ENCODE measurements at regions not wholly inside any gene's neighbourhood (a gene's known extent, or its start where the extent isn't known, plus 50 kb on each side); places are given as distances from the start of the nearest gene placed in this dataset.

- Histone ChIP-seq H3K36me3 (ENCODE audit: control insufficient read depth, insufficient read depth, low read length) (no peaks in the 10 kb centered on the region), H3K27me3 (ENCODE audit: control insufficient read depth, insufficient read depth, low read length) (no peaks in the 10 kb centered on the region), H3K27ac (ENCODE audit: low read length) (no peak overlapping the region), H3K9me3 (ENCODE audit: control insufficient read depth, insufficient read depth, low read length) (no peaks in the 10 kb centered on the region), H3K4me1 (ENCODE audit: control insufficient read depth, insufficient read depth, low read length) (peaks cover 9% of the 10 kb centered on the region), H3K4me3 (ENCODE audit: low read length) (no peak overlapping the region)
- WGBS (ENCODE audit: insufficient coverage, insufficient read length): no CpG with 5 or more reads among the region's 11 CpGs
- DNase-seq (ENCODE audit: low read depth, low spot score): no peak
These were observed 88.8 kb upstream of the SEPTIN5 start for GRCh38 chr22:19625331-19626041.

- Histone ChIP-seq H3K27me3 (ENCODE audit: control insufficient read depth, insufficient read depth, low read length) (no peaks in the 10 kb centered on the region), H3K4me1 (ENCODE audit: control insufficient read depth, insufficient read depth, low read length) (peaks cover 9% of the 10 kb centered on the region), H3K4me3 (ENCODE audit: low read length) (no peak overlapping the region), H3K27ac (ENCODE audit: low read length) (no peak overlapping the region), H3K9me3 (ENCODE audit: control insufficient read depth, insufficient read depth, low read length) (no peaks in the 10 kb centered on the region), H3K36me3 (ENCODE audit: control insufficient read depth, insufficient read depth, low read length) (no peaks in the 10 kb centered on the region)
- no CpG with 5 or more reads among the region's 7 CpGs for WGBS (ENCODE audit: insufficient coverage, insufficient read length)
- DNase-seq (ENCODE audit: low read depth, low spot score): no peak
These were observed 88.2 kb upstream of the SEPTIN5 start for GRCh38 chr22:19626042-19626587.

GRCh38 chr22:19626666-19627065, 87.6 kb upstream of the SEPTIN5 start:
- H3K27me3 ChIP-seq (ENCODE audit: control insufficient read depth, insufficient read depth, low read length): no peaks in the 10 kb centered on the region
- DNase-seq (ENCODE audit: low read depth, low spot score): no peak

GRCh38 chr22:19628038-19628776, 86.1 kb upstream of the SEPTIN5 start:
- Histone ChIP-seq H3K4me1 (ENCODE audit: control insufficient read depth, insufficient read depth, low read length) (peaks cover 4% of the 10 kb centered on the region), H3K36me3 (ENCODE audit: control insufficient read depth, insufficient read depth, low read length) (no peaks in the 10 kb centered on the region), H3K27me3 (ENCODE audit: control insufficient read depth, insufficient read depth, low read length) (no peaks in the 10 kb centered on the region), H3K27ac (ENCODE audit: low read length) (no peak overlapping the region), H3K4me3 (ENCODE audit: low read length) (no peak overlapping the region), H3K9me3 (ENCODE audit: control insufficient read depth, insufficient read depth, low read length) (no peaks in the 10 kb centered on the region)
- DNase-seq (ENCODE audit: low read depth, low spot score): no peak
- no CpG with 5 or more reads among the region's 11 CpGs for WGBS (ENCODE audit: insufficient coverage, insufficient read length)

More at GRCh38 chr22:19626666-19627065, 87.6 kb upstream of the SEPTIN5 start:
- H3K27ac ChIP-seq (ENCODE audit: low read length): no peak overlapping the region
- no peak overlapping the region for H3K4me3 ChIP-seq (ENCODE audit: low read length)
- H3K4me1 ChIP-seq (ENCODE audit: control insufficient read depth, insufficient read depth, low read length): peaks cover 9% of the 10 kb centered on the region
- no peaks in the 10 kb centered on the region for H3K9me3 ChIP-seq (ENCODE audit: control insufficient read depth, insufficient read depth, low read length)
- WGBS (ENCODE audit: insufficient coverage, insufficient read length): no CpG with 5 or more reads among the region's 4 CpGs
- no peaks in the 10 kb centered on the region for H3K36me3 ChIP-seq (ENCODE audit: control insufficient read depth, insufficient read depth, low read length)

GRCh38 chr22:19629331-19629719, 85.0 kb upstream of the SEPTIN5 start:
- Histone ChIP-seq H3K27me3 (ENCODE audit: control insufficient read depth, insufficient read depth, low read length) (no peaks in the 10 kb centered on the region), H3K9me3 (ENCODE audit: control insufficient read depth, insufficient read depth, low read length) (no peaks in the 10 kb centered on the region), H3K4me3 (ENCODE audit: low read length) (no peak overlapping the region), H3K36me3 (ENCODE audit: control insufficient read depth, insufficient read depth, low read length) (no peaks in the 10 kb centered on the region), H3K4me1 (ENCODE audit: control insufficient read depth, insufficient read depth, low read length) (peaks cover 4% of the 10 kb centered on the region), H3K27ac (ENCODE audit: low read length) (no peak overlapping the region)
- no peak for DNase-seq (ENCODE audit: low read depth, low spot score)
- no CpG with 5 or more reads among the region's 12 CpGs for WGBS (ENCODE audit: insufficient coverage, insufficient read length)

- Histone ChIP-seq H3K36me3 (ENCODE audit: control insufficient read depth, insufficient read depth, low read length) (no peaks in the 10 kb centered on the region), H3K27me3 (ENCODE audit: control insufficient read depth, insufficient read depth, low read length) (no peaks in the 10 kb centered on the region), H3K27ac (ENCODE audit: low read length) (no peak overlapping the region), H3K4me1 (ENCODE audit: control insufficient read depth, insufficient read depth, low read length) (peaks cover 4% of the 10 kb centered on the region), H3K9me3 (ENCODE audit: control insufficient read depth, insufficient read depth, low read length) (no peaks in the 10 kb centered on the region), H3K4me3 (ENCODE audit: low read length) (no peak overlapping the region)
- WGBS (ENCODE audit: insufficient coverage, insufficient read length): no CpG with 5 or more reads among the region's 13 CpGs
- DNase-seq (ENCODE audit: low read depth, low spot score): no peak
These were observed 84.4 kb upstream of the SEPTIN5 start for GRCh38 chr22:19629720-19630419.

- Histone ChIP-seq H3K4me3 (ENCODE audit: low read length) (no peak overlapping the region), H3K27ac (ENCODE audit: low read length) (no peak overlapping the region), H3K36me3 (ENCODE audit: control insufficient read depth, insufficient read depth, low read length) (no peaks in the 10 kb centered on the region), H3K9me3 (ENCODE audit: control insufficient read depth, insufficient read depth, low read length) (no peaks in the 10 kb centered on the region), H3K4me1 (ENCODE audit: control insufficient read depth, insufficient read depth, low read length) (peaks cover 4% of the 10 kb centered on the region), H3K27me3 (ENCODE audit: control insufficient read depth, insufficient read depth, low read length) (no peaks in the 10 kb centered on the region)
- no CpG with 5 or more reads among the region's 5 CpGs for WGBS (ENCODE audit: insufficient coverage, insufficient read length)
- DNase-seq (ENCODE audit: low read depth, low spot score): no peak
These were observed 83.7 kb upstream of the SEPTIN5 start for GRCh38 chr22:19630614-19631013.

GRCh38 chr22:19631899-19632667, 82.2 kb upstream of the SEPTIN5 start:
- no peaks in the 10 kb centered on the region for H3K27me3 ChIP-seq (ENCODE audit: control insufficient read depth, insufficient read depth, low read length)
- no peak overlapping the region for H3K27ac ChIP-seq (ENCODE audit: low read length)
- no peak overlapping the region for H3K4me3 ChIP-seq (ENCODE audit: low read length)
- no CpG with 5 or more reads among the region's 19 CpGs for WGBS (ENCODE audit: insufficient coverage, insufficient read length)
- DNase-seq (ENCODE audit: low read depth, low spot score): no peak
- H3K9me3 ChIP-seq (ENCODE audit: control insufficient read depth, insufficient read depth, low read length): no peaks in the 10 kb centered on the region
- H3K36me3 ChIP-seq (ENCODE audit: control insufficient read depth, insufficient read depth, low read length): no peaks in the 10 kb centered on the region
- peaks cover 4% of the 10 kb centered on the region for H3K4me1 ChIP-seq (ENCODE audit: control insufficient read depth, insufficient read depth, low read length)

GRCh38 chr22:19632668-19633148, 81.6 kb upstream of the SEPTIN5 start:
- Histone ChIP-seq H3K27me3 (ENCODE audit: control insufficient read depth, insufficient read depth, low read length) (no peaks in the 10 kb centered on the region), H3K9me3 (ENCODE audit: control insufficient read depth, insufficient read depth, low read length) (no peaks in the 10 kb centered on the region), H3K27ac (ENCODE audit: low read length) (no peak overlapping the region), H3K36me3 (ENCODE audit: control insufficient read depth, insufficient read depth, low read length) (no peaks in the 10 kb centered on the region), H3K4me1 (ENCODE audit: control insufficient read depth, insufficient read depth, low read length) (peaks cover 4% of the 10 kb centered on the region), H3K4me3 (ENCODE audit: low read length) (no peak overlapping the region)
- WGBS (ENCODE audit: insufficient coverage, insufficient read length): no CpG with 5 or more reads among the region's 17 CpGs
- no peak for DNase-seq (ENCODE audit: low read depth, low spot score)
